Duodenal mucosa (tissue), 2 donors: ENCODE measurements at regions not wholly inside any gene's neighbourhood (a gene's known extent, or its start where the extent isn't known, plus 50 kb on each side); places are given as distances from the start of the nearest gene placed in this dataset.

Source experiments
- H3K27ac ChIP-seq: one replicate; pipeline ENCODE4 v1.7.0; 2013; ENCODE audit warnings: low read depth, low read length
- H3K27me3 ChIP-seq, 2 donors: one replicate each; pipeline ENCODE4 v1.7.0; 2013; ENCODE audit warnings: low read length in 2 of 2, control low read depth in 1 of 2; ENCODE audit not compliant: insufficient read depth in 2 of 2, control insufficient read depth in 1 of 2
- H3K36me3 ChIP-seq, 2 donors: one replicate each; pipeline ENCODE4 v1.7.0; 2013; ENCODE audit warnings: low read length in 2 of 2, control low read depth in 1 of 2; ENCODE audit not compliant: insufficient read depth in 2 of 2, control insufficient read depth in 1 of 2
- H3K4me1 ChIP-seq, 2 donors: one replicate each; pipeline ENCODE4 v1.7.0; 2013; ENCODE audit warnings: low read length in 2 of 2, control low read depth in 1 of 2; ENCODE audit not compliant: insufficient read depth in 2 of 2, control insufficient read depth in 1 of 2
- H3K4me3 ChIP-seq, 2 donors: one replicate each; pipeline ENCODE4 v1.7.0; 2013; ENCODE audit warnings: low read length in 2 of 2, low read depth in 1 of 2
- H3K9ac ChIP-seq, 2 donors: one replicate each; pipeline ENCODE4 v1.7.0; 2013; ENCODE audit warnings: low read length in 2 of 2, low read depth in 1 of 2
- H3K9me3 ChIP-seq, 2 donors: one replicate each; pipeline ENCODE4 v1.7.0; 2013; ENCODE audit warnings: low read length in 2 of 2, control low read depth in 1 of 2; ENCODE audit not compliant: control insufficient read depth in 1 of 2

DNA sequence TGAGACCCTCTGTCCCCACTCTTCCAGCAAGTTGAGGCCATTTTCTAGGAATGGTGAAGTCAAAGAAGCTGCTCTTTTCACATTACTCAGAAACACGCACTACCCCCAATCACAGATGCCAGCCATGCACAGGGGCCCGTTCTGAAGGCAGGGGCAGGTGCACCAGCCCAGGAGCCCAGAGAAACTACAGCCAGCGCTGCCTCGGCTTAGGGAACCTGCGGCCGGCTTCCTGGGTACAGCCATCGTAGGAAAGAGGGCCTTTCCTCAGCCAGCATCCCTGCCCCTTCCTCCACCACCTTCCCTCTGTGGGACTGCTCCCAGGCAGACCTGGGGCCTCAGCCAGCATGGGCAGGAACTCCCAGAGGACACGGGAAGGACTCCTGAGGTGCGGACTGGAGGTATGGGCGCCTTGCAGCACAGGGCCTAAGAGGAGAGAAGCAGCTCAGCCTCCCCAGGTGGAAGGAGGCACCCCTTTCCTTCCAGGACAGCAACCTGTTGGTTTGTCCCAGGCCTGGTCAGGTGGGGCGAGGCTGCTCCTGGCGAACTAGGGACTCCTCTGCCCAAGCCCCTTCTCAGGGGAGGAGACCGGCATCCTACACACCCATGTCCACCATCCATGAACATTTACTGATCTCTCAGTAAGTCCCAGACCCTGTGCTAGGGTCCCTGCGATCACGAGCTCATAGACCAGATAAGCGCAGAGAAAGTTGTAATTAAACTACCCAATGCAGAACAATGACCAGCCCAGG lies 99.0 kb upstream of the ID2 start:
- H3K9me3 ChIP-seq = no peaks in the 10 kb centered on the region
- H3K4me3 ChIP-seq = peak overlapping the region; percentile 51 to 53
- no peaks in the 10 kb centered on the region for H3K36me3 ChIP-seq
- H3K27ac ChIP-seq = peak overlapping the region; percentile 30
- H3K4me1 ChIP-seq = peaks cover 19 to 30% of the 10 kb centered on the region in 2 donors
- peak overlapping the region; percentile 57 for H3K9ac ChIP-seq
- H3K27me3 ChIP-seq = no peaks in the 10 kb centered on the region

DNA sequence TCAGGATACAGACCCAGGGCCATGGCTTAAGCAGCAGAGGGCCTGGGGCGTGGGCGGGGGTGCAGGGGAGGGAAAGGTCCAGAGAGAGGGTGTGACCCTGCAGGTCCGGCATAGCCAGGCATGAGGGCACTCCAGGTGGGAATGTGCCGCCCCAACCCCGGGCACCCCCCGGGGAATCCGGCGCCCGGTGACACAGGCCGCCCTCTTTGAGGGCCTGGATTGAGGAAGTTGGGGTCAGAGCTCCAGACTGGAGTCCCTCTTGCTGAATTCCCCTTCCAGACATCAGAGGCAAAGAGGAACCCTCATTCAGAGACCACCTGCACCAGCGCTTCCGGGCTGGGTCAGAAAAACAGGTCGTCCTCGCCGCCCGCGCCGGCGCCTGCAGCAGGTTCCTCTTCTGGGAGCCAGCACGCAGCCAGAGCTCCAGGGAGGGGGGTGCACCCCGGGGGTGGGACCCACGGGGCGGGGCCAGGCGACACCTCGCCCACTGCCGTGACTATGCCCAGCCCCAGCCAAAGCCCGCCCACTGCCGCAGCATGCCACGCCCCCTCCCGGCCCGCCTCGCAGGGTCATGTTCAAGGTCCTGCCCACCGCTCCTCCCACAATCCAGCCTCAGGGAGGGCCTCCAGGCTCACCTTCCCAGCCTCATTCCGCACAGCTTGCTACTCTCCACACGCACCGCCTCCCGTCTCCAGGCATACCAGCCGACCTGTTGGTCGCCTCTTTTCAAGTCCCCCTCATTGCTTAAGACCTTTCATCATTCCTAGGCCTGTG lies 98.3 kb upstream of the ID2 start:
- H3K9ac ChIP-seq = peak overlapping the region; percentile 57
- no peaks in the 10 kb centered on the region for H3K9me3 ChIP-seq
- peak overlapping the region; percentile 51 to 53 for H3K4me3 ChIP-seq
- no peaks in the 10 kb centered on the region for H3K36me3 ChIP-seq
- peaks cover 19 to 30% of the 10 kb centered on the region in 2 donors for H3K4me1 ChIP-seq
- H3K27ac ChIP-seq = peak overlapping the region; percentile 30
- no peaks in the 10 kb centered on the region for H3K27me3 ChIP-seq

DNA sequence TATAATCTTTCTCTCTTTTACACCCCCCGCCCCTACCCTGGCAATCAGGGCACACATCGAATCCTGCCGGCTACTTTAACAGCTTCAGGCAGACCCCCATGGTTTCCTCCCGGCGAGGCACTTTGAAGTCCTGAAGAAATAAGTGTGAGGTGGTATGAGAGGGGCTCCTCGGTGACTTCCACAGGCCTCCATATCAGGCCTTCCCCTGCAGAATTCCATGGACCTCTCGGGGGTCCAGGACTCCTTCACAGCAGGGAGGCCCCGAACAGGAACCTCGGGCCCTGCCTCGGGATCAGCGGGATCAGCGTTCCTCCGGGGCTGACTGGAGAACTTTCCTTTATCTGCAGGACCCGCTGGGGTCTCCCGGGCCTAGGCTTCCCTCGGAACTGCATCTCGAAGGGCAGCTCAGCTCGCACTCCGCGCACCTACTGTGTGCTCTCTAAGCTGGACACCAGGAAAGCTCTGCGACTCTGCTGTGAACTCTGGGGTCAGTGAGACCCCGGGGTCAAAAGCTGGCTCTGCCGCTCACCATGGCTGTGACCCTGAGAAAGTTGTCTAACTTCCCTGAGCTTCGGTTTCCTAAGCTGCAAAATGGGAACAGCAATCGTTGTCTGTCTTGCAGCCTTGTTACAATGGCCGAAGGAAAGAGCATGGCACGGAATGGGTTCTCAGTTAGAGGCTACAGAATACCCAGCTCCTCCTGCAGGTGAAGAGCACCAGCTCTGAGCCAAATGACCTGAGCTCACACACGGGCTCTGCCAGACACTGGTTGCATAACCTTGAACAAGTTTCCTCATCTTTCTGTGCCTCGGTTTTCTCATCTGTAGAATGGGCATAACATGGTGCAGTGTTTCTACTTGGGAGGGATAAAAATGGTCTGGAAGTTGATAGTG lies 97.4 kb upstream of the ID2 start:
- Histone ChIP-seq H3K36me3 (no peaks in the 10 kb centered on the region), H3K4me1 (peaks cover 19 to 30% of the 10 kb centered on the region in 2 donors), H3K27ac (no peak overlapping the region), H3K27me3 (no peaks in the 10 kb centered on the region), H3K4me3 (peak overlapping the region; percentile 22 to 37), H3K9ac (peak overlapping the region; percentile 40 to 48), H3K9me3 (no peaks in the 10 kb centered on the region)

DNA sequence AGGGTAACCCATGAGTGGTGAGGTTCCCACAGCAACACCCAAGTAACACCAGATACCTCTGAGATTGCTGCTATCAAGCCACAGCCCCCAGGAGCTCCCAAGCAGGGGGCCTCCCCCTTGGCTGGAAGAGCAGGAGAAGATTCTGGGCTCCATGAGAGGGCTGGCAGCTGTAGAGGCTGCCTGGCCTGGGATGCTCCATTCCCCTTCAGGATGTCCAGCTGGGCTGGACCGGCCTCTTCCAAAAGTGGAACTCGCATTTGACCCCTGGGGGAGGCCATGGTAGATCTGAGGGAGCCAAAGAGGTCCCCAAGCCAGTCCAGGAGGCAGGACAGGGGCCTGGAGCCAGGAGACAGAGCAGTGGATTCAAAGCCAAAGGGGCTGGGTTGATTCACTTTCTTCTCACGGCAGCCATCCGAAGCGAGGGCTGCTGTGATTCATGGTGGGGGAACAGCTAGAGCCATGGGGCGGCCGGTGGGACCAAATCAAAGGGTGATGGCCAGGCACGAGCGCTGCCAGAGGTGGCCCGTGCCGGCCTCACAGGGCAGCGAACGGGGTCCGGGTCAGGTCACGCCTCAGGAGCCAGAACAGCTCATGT lies 95.3 kb upstream of the ID2 start:
- H3K36me3 ChIP-seq = no peaks in the 10 kb centered on the region
- H3K27me3 ChIP-seq = peaks cover 0 to 2% of the 10 kb centered on the region in 2 donors
- no peak overlapping the region for H3K27ac ChIP-seq
- H3K9ac ChIP-seq = no peak overlapping the region
- no peaks in the 10 kb centered on the region for H3K9me3 ChIP-seq
- H3K4me1 ChIP-seq = peaks cover 9 to 24% of the 10 kb centered on the region in 2 donors
- H3K4me3 ChIP-seq = no peak overlapping the region

DNA sequence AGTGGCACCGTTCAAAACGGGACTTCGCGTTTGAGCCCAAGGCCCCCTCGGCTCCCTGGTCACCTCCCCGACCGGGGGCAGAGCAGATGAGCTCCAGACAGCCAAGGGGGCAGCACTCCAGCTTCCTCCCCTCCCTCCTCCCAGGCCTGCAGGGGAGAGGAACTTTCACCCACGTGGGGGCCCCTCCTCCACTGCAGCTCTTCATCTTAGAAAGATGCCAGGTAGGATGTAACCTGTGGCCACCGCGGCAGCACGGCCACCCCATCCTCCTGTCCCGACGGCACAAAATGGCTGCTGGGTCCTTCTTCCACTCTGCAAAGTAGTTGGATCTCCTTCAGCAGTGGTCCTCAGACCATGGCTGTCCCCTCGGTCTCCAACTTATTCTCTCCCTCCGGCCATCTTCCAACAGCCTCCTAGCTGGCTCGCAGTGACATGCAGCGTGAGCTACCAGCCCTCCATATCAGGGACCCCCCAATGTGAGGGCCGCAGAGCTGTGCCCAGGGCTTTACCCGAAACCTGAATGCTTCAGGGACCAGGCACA lies 94.5 kb upstream of the ID2 start:
- peaks cover 6 to 22% of the 10 kb centered on the region in 2 donors for H3K4me1 ChIP-seq
- no peaks in the 10 kb centered on the region for H3K36me3 ChIP-seq
- no peak overlapping the region for H3K9ac ChIP-seq
- H3K27ac ChIP-seq = no peak overlapping the region
- H3K27me3 ChIP-seq = peaks cover 0 to 4% of the 10 kb centered on the region in 2 donors
- no peak overlapping the region for H3K4me3 ChIP-seq
- H3K9me3 ChIP-seq = no peaks in the 10 kb centered on the region

DNA sequence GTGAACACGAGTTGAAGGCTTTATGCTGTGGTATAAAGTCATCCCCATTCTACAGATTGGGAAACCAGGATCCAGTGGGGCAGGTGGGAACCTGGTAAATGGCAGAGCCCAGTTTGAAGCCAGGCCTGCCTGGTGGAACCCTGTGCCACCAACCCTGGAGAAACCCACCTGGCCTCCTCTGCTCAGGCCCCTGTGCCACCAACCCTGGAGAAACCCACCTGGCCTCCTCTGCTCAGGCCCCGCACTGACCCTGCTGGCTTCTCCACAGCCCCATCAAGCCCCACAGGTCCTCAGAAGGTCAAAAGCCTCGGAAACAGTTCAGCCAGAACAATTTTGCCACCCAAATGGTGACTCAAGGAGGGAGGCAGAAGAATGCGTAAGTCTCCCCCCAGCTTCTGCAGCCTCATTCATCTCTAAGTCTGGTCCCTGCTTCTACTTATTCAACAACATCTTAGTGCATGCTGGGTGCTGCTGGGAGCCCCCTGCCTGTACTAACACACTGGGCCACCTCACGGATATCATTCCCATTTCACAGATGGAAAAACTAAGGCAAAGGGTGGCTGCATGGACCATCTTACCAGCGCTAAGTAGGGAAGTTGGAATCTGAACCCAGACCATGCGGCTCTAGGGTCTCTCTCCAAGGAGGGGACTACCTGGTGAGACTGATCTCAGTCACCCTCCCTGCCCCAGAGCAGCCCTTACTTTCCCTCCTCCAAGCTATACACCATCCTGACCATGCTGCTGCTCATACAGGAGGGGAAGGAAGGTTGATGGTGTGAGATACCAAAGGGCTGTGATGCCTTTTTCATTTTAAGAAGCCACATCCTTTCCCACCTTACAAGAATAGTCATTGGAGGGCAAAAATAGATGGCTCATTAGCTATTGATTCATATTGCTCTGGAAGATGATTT lies 93.7 kb upstream of the ID2 start:
- Histone ChIP-seq H3K36me3 (no peaks in the 10 kb centered on the region), H3K27me3 (peaks cover 0 to 4% of the 10 kb centered on the region in 2 donors), H3K27ac (no peak overlapping the region), H3K4me1 (peaks cover 2 to 16% of the 10 kb centered on the region in 2 donors), H3K9me3 (no peaks in the 10 kb centered on the region), H3K9ac (no peak overlapping the region), H3K4me3 (no peak overlapping the region)

DNA sequence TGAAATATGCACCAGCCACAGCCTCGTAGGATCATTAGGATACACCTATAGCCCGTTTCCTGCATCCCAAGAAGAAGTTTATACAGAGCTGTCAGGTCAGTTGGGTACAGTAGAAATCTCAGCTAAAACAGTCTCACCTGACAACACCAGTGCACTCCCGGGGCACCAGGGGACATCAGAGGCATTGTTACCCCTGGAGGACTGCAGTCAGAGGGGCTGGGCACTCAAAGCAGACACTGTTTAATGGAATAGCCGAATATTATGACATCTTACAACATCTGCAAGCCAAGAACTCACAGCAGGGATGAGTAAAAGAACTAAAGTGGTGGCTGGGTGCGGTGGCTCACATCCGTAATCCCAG lies 93.0 kb upstream of the ID2 start:
- no peak overlapping the region for H3K9ac ChIP-seq
- H3K27me3 ChIP-seq = peaks cover 0 to 4% of the 10 kb centered on the region in 2 donors
- H3K4me1 ChIP-seq = peaks cover 0 to 12% of the 10 kb centered on the region in 2 donors
- no peak overlapping the region for H3K27ac ChIP-seq
- H3K9me3 ChIP-seq = no peaks in the 10 kb centered on the region
- H3K4me3 ChIP-seq = no peak overlapping the region
- no peaks in the 10 kb centered on the region for H3K36me3 ChIP-seq

DNA sequence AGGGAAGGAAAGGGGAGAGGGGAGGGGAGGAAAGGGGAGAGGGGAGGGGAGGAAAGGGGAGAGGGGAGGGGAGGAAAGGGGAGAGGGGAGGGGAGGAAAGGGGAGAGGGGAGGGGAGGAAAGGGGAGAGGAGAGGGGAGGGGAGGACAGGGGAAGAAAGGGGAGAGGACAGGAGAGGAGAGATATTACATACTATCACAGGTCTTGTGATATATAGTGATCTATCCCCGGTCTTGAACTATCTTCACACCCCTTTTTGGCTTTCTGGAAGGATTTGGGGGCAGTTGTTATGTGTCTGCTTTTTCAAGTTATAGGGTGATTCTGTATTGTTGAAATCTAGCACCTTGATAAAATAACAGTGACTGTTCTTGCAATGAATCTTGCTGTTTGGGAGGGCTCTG lies 92.1 kb upstream of the ID2 start:
- Histone ChIP-seq H3K4me1 (peaks cover 0 to 3% of the 10 kb centered on the region in 2 donors), H3K9me3 (no peaks in the 10 kb centered on the region), H3K27ac (no peak overlapping the region), H3K4me3 (no peak overlapping the region), H3K9ac (no peak overlapping the region), H3K36me3 (no peaks in the 10 kb centered on the region), H3K27me3 (peaks cover 0 to 4% of the 10 kb centered on the region in 2 donors)

DNA sequence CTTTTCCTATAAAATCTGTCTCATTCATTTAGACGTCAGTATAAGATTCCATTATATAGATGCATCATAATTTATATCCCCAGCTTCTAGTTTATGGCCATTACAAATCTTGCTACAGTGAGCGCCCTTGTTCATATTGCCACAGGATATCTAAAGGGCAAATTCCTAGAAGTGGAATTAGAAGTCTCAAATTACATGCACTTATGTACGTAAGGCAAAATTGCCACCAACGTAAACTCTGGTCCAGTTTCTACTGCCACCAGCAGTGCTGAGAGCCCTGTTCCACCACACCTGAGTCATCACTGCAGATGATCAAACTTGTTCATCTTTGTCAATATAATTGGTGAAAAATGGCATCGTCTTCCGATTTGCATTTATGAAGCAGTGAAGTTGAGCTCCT lies 90.9 kb upstream of the ID2 start:
- no peak overlapping the region for H3K9ac ChIP-seq
- H3K36me3 ChIP-seq = no peaks in the 10 kb centered on the region
- peaks cover 0 to 4% of the 10 kb centered on the region in 2 donors for H3K27me3 ChIP-seq
- no peaks in the 10 kb centered on the region for H3K9me3 ChIP-seq
- H3K4me1 ChIP-seq = no peaks in the 10 kb centered on the region
- H3K27ac ChIP-seq = no peak overlapping the region
- no peak overlapping the region for H3K4me3 ChIP-seq
